Panc1 (cell line): ENCODE measurements at regions not wholly inside any gene's neighbourhood (a gene's known extent, or its start where the extent isn't known, plus 50 kb on each side); places are given as distances from the start of the nearest gene placed in this dataset.

ENCODE experiments used
- POLR2AphosphoS5 ChIP-seq: IDR thresholded peaks from 2 replicates; pipeline ENCODE4 v1.6.1; 2012; ENCODE audit warnings: mild to moderate bottlenecking, low read depth, low read length, moderate library complexity
- TF ChIP-seq, protein P1 (sequence below): fragments of 450-650 bp; IDR thresholded peaks from 2 replicates; pipeline ENCODE4 v1.5.1; 2017; ENCODE audit warnings: mild to moderate bottlenecking
- TF ChIP-seq, protein P2 (sequence below), 2 experiments: IDR thresholded peaks; 2 replicates each; pipeline ENCODE4 v1.6.1; 2011 to 2012; ENCODE audit warnings: low read depth in 2 of 2, control low read depth in 1 of 2, low read length in 1 of 2, mild to moderate bottlenecking in 1 of 2, moderate library complexity in 1 of 2; ENCODE audit not compliant: insufficient read depth in 1 of 2

DNA sequence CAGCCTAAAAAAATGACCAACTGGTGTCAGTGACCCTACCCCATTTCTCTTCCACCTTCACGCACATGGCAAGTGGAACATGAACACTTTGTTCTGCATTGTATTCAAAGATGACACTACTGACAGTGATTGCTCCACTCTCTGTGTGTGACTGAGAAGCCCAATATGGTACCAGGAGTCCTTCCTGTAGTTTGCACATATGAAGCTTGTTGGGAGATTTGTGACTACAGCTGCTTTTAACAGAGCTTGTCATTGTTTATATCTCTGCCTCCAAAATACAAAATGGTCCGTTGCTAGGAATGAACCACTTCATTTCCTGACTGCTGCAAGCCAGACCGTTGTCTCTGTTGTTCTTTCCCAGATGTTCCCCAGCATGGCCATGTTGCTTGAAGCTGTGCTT, 140.3 kb upstream of the TCF21 start:
- TF ChIP-seq, protein P1, sequence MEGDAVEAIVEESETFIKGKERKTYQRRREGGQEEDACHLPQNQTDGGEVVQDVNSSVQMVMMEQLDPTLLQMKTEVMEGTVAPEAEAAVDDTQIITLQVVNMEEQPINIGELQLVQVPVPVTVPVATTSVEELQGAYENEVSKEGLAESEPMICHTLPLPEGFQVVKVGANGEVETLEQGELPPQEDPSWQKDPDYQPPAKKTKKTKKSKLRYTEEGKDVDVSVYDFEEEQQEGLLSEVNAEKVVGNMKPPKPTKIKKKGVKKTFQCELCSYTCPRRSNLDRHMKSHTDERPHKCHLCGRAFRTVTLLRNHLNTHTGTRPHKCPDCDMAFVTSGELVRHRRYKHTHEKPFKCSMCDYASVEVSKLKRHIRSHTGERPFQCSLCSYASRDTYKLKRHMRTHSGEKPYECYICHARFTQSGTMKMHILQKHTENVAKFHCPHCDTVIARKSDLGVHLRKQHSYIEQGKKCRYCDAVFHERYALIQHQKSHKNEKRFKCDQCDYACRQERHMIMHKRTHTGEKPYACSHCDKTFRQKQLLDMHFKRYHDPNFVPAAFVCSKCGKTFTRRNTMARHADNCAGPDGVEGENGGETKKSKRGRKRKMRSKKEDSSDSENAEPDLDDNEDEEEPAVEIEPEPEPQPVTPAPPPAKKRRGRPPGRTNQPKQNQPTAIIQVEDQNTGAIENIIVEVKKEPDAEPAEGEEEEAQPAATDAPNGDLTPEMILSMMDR = no peak
- TF ChIP-seq, protein P2, sequence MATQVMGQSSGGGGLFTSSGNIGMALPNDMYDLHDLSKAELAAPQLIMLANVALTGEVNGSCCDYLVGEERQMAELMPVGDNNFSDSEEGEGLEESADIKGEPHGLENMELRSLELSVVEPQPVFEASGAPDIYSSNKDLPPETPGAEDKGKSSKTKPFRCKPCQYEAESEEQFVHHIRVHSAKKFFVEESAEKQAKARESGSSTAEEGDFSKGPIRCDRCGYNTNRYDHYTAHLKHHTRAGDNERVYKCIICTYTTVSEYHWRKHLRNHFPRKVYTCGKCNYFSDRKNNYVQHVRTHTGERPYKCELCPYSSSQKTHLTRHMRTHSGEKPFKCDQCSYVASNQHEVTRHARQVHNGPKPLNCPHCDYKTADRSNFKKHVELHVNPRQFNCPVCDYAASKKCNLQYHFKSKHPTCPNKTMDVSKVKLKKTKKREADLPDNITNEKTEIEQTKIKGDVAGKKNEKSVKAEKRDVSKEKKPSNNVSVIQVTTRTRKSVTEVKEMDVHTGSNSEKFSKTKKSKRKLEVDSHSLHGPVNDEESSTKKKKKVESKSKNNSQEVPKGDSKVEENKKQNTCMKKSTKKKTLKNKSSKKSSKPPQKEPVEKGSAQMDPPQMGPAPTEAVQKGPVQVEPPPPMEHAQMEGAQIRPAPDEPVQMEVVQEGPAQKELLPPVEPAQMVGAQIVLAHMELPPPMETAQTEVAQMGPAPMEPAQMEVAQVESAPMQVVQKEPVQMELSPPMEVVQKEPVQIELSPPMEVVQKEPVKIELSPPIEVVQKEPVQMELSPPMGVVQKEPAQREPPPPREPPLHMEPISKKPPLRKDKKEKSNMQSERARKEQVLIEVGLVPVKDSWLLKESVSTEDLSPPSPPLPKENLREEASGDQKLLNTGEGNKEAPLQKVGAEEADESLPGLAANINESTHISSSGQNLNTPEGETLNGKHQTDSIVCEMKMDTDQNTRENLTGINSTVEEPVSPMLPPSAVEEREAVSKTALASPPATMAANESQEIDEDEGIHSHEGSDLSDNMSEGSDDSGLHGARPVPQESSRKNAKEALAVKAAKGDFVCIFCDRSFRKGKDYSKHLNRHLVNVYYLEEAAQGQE (IDR thresholded peaks at IDR 0.05; ENCODE audit: insufficient read depth in 1 of 2, low read depth in 2 of 2, low read length in 1 of 2) = no peak
- no peak for TF ChIP-seq POLR2AphosphoS5
